Psoas muscle (tissue), 7 donors: ENCODE measurements at regions not wholly inside any gene's neighbourhood (a gene's known extent, or its start where the extent isn't known, plus 50 kb on each side); places are given as distances from the start of the nearest gene placed in this dataset.
A peak's percentile ranks its signal among the peaks of the same experiment; 100 is the strongest.

ENCODE experiments used
- ATAC-seq, 4 donors: fragments of 200-7000 bp; cut with Tn5 transposase; one replicate each; pipeline ENCODE4 v1.9.1; 2020; ENCODE audit warnings: moderate library complexity in 3 of 4, mild to moderate bottlenecking in 2 of 4
- DNase-seq, 2 donors: peaks; one replicate each; pipeline ENCODE4 v3.0.0-alpha.2; 2020
- H3K27ac ChIP-seq: fragments of 200-600 bp; one replicate; pipeline ENCODE4 v1.8.0; 2022
- H3K27me3 ChIP-seq, 3 donors: fragments of 200-600 bp in 1 of 3; one replicate each; pipeline versions ENCODE4 v1.6.1 to v1.8.0; 2013 to 2022; ENCODE audit warnings: low read length in 2 of 3, mild to moderate bottlenecking in 2 of 3, moderate library complexity in 1 of 3; ENCODE audit not compliant: insufficient read depth in 3 of 3
- H3K36me3 ChIP-seq, 2 donors: fragments of 200-600 bp in 1 of 2; one replicate each; pipeline versions ENCODE4 v1.6.1 to v1.8.0; 2013 to 2022; ENCODE audit warnings: low read depth in 1 of 2, mild to moderate bottlenecking in 1 of 2, moderate library complexity in 1 of 2; ENCODE audit not compliant: insufficient read depth in 1 of 2
- H3K4me1 ChIP-seq: fragments of 200-600 bp; one replicate; pipeline ENCODE4 v1.8.0; 2022
- H3K4me3 ChIP-seq: fragments of 200-600 bp; one replicate; pipeline ENCODE4 v1.8.0; 2022; ENCODE audit warnings: mild to moderate bottlenecking
- H3K9me3 ChIP-seq: fragments of 200-600 bp; one replicate; pipeline ENCODE4 v1.8.0; 2022
- CTCF ChIP-seq: fragments of 200-600 bp; IDR thresholded peaks from one replicate; pipeline ENCODE4 v1.8.0; 2022; ENCODE audit warnings: antibody characterized with exemption
- WGBS, 3 donors: extraction: QIAGEN DNeasy Blood & Tissue Kit; methylation state at CpG; one replicate each; pipeline versions ENCODE4 v1.1.6 to v1.1.7; 2013; 5-methylcytosine and 5-hydroxymethylcytosine counted together
- intact Hi-C, 2 donors: fragments of 100-400 bp; cut with DNase I; formaldehyde crosslinking; loops; one replicate each; pipeline versions ENCODE4 v1.11.0 to v1.14.2; 2022
- donor health status: healthy with polysubstance abuse.
- donor health status: DM: no; HTN: no; CAD: no; lungs with moderate emphysema.
- donor health status: Bipolar disorder and iron deficiency.
- donor health status: healthy.
- donor health status: DM: yes; HTN: yes; CAD: no.
- donor health status: DM: no; HTN: no; CAD: no.
- donor health status: DM: yes; HTN: yes; CAD: no.

- ATAC-seq (no peak), DNase-seq (no peak)
- no peaks in the 10 kb centered on the region for H3K36me3 ChIP-seq
- peaks cover 51% of the 10 kb centered on the region for H3K4me1 ChIP-seq
- intact Hi-C loops = no loop called here
- peak overlapping the region; percentile 85 for H3K27ac ChIP-seq
- H3K27me3 ChIP-seq = no peaks in the 10 kb centered on the region
- H3K4me3 ChIP-seq = no peak overlapping the region
- no peaks in the 10 kb centered on the region for H3K9me3 ChIP-seq
- no peak for TF ChIP-seq CTCF
Measured at GRCh38 chr5:72625332-72625731, 118.1 kb upstream of the ZNF366 start.

- intact Hi-C loops = no loop called here
- Histone ChIP-seq H3K4me1 (peaks cover 53% of the 10 kb centered on the region), H3K4me3 (no peak overlapping the region), H3K27me3 (no peaks in the 10 kb centered on the region), H3K36me3 (no peaks in the 10 kb centered on the region), H3K9me3 (no peaks in the 10 kb centered on the region), H3K27ac (peak overlapping the region; percentile 85)
- DNase-seq (peak; percentile 38 to 80), ATAC-seq (peak; percentile 60 to 83 (median 78))
- 15 to 32% (median 22%) methylated on average over 5 of the region's 5 CpGs for WGBS, 3 donors
- no peak for TF ChIP-seq CTCF
Measured at GRCh38 chr5:72624641-72625236, 117.5 kb upstream of the ZNF366 start.

GRCh38 chr5:72623936-72624335 is 116.7 kb upstream of the ZNF366 start:
- Histone ChIP-seq H3K9me3 (no peaks in the 10 kb centered on the region), H3K4me1 (peaks cover 61% of the 10 kb centered on the region), H3K4me3 (no peak overlapping the region), H3K27me3 (no peaks in the 10 kb centered on the region), H3K27ac (peak overlapping the region; percentile 85), H3K36me3 (no peaks in the 10 kb centered on the region)
- no peak for DNase-seq
- intact Hi-C loops = no loop called here
- 8 to 47% (median 27%) methylated on average over 2 of the region's 2 CpGs for WGBS, 3 donors
- no peak for TF ChIP-seq CTCF
- no peak for ATAC-seq

- H3K36me3 ChIP-seq = no peaks in the 10 kb centered on the region
- ATAC-seq (no peak), DNase-seq (no peak)
- 34 to 63% (median 40%) methylated on average over 6 of the region's 6 CpGs for whole genome bisulfite sequencing, 3 donors
- no peaks in the 10 kb centered on the region for H3K9me3 ChIP-seq
- H3K4me1 ChIP-seq = peaks cover 66% of the 10 kb centered on the region
- no peak for TF ChIP-seq CTCF
- H3K4me3 ChIP-seq = no peak overlapping the region
- peak overlapping the region; percentile 85 for H3K27ac ChIP-seq
- no peaks in the 10 kb centered on the region for H3K27me3 ChIP-seq
- intact Hi-C loops = no loop called here
Measured at GRCh38 chr5:72623323-72623722, 116.1 kb upstream of the ZNF366 start.

- TF ChIP-seq CTCF = no peak
- Histone ChIP-seq H3K27ac (peak overlapping the region; percentile 85), H3K4me3 (peak overlapping the region; percentile 5), H3K9me3 (no peaks in the 10 kb centered on the region), H3K36me3 (no peaks in the 10 kb centered on the region), H3K27me3 (no peaks in the 10 kb centered on the region), H3K4me1 (peaks cover 71% of the 10 kb centered on the region)
- intact Hi-C loops = no loop called here
- peak; percentile 14 to 74 (median 73) for ATAC-seq
- WGBS, 3 donors = 25 to 32% (median 30%) methylated on average over 5 of the region's 5 CpGs
- no peak for DNase-seq
Measured at GRCh38 chr5:72622170-72622760, 115.1 kb upstream of the ZNF366 start.
